Peyer's patch (tissue), 4 donors: ENCODE measurements at regions not wholly inside any gene's neighbourhood (a gene's known extent, or its start where the extent isn't known, plus 50 kb on each side); places are given as distances from the start of the nearest gene placed in this dataset.

ENCODE experiments used
- CTCF ChIP-seq, 6 experiments: fragments of 450-650 bp in 4 of 6; fragments of 200-600 bp in 2 of 6; sonication (generic) in 1 of 6; IDR thresholded peaks; one replicate each; pipeline ENCODE4 v1.5.1; 2017 to 2019; ENCODE audit warnings: antibody characterized with exemption in 6 of 6, mild to moderate bottlenecking in 3 of 6, moderate library complexity in 1 of 6
- POLR2A ChIP-seq, 2 donors: fragments of 450-650 bp; IDR thresholded peaks; one replicate each; pipeline ENCODE4 v1.5.1; 2017; ENCODE audit warnings: antibody characterized with exemption in 2 of 2, mild to moderate bottlenecking in 2 of 2, moderate library complexity in 2 of 2

- no peak for TF ChIP-seq CTCF (IDR thresholded peaks at IDR 0.05)
- TF ChIP-seq POLR2A (IDR thresholded peaks at IDR 0.05): no peak
These were observed 1109.8 kb upstream of the AUTS2 start for GRCh38 chr7:68488341-68489060.
